NCI-H526 (cell line): ENCODE measurements at regions not wholly inside any gene's neighbourhood (a gene's known extent, or its start where the extent isn't known, plus 50 kb on each side); places are given as distances from the start of the nearest gene placed in this dataset.

Experiments used
- DNase-seq, 2 experiments: peaks; one replicate each; lab custom pipeline; 2025; lab: John Stamatoyannopoulos, UW

- DNase-seq = no peak
Measured at GRCh38 chr2:43127941-43128558, 98.4 kb downstream of the ZFP36L2 start.

- peak in 1 of 2 experiments; percentile 74 for DNase-seq
Measured at GRCh38 chr2:43127208-43127940, 99.0 kb downstream of the ZFP36L2 start.

- no peak for DNase-seq
Measured at GRCh38 chr2:43126817-43127207, 99.6 kb downstream of the ZFP36L2 start.

- no peak for DNase-seq
Measured at GRCh38 chr2:43125090-43125998, 101.1 kb downstream of the ZFP36L2 start.

- no peak for DNase-seq
Measured at GRCh38 chr2:43124687-43125057, 101.7 kb downstream of the ZFP36L2 start.

GRCh38 chr2:43123981-43124686 is 102.3 kb downstream of the ZFP36L2 start:
- no peak for DNase-seq

- no peak for DNase-seq
Measured at GRCh38 chr2:43123486-43123885, 102.9 kb downstream of the ZFP36L2 start.

- no peak for DNase-seq
Measured at GRCh38 chr2:43123028-43123427, 103.4 kb downstream of the ZFP36L2 start.

GRCh38 chr2:43121580-43122314 is 104.7 kb downstream of the ZFP36L2 start:
- no peak for DNase-seq

GRCh38 chr2:43119303-43119702 is 107.1 kb downstream of the ZFP36L2 start:
- no peak for DNase-seq

- no peak for DNase-seq
Measured at GRCh38 chr2:43117521-43118143, 108.8 kb downstream of the ZFP36L2 start.

- DNase-seq = no peak
Measured at GRCh38 chr2:43116988-43117387, 109.4 kb downstream of the ZFP36L2 start.

GRCh38 chr2:43115881-43116280 is 110.5 kb downstream of the ZFP36L2 start:
- no peak for DNase-seq

GRCh38 chr2:43114210-43114609 is 112.2 kb downstream of the ZFP36L2 start:
- no peak for DNase-seq

- no peak for DNase-seq
Measured at GRCh38 chr2:43111788-43112554, 114.4 kb downstream of the ZFP36L2 start.

GRCh38 chr2:43110442-43110871 is 115.9 kb downstream of the ZFP36L2 start:
- DNase-seq = no peak

- no peak for DNase-seq
Measured at GRCh38 chr2:43109261-43109743, 117.1 kb downstream of the ZFP36L2 start.

GRCh38 chr2:43107679-43108078 is 118.7 kb downstream of the ZFP36L2 start:
- DNase-seq = no peak

GRCh38 chr2:43106559-43107527 is 119.6 kb downstream of the ZFP36L2 start:
- no peak for DNase-seq
